B cell (primary cell): ENCODE measurements at regions not wholly inside any gene's neighbourhood (a gene's known extent, or its start where the extent isn't known, plus 50 kb on each side); places are given as distances from the start of the nearest gene placed in this dataset.

ENCODE experiments used
- ATAC-seq: fragments of 200-7000 bp; cut with Tn5 transposase; one replicate; pipeline ENCODE4 v1.10.0; 2021; ENCODE audit warnings: low read depth, mild to moderate bottlenecking, moderate number of reproducible peaks, moderate library complexity
- CTCF ChIA-PET: fragments of 350-600 bp; sonication (Branson Sonifier 250); formaldehyde crosslinking; loops from one replicate; lab custom pipeline; 2021; ENCODE audit warnings: antibody characterized with exemption, inconsistent platforms; lab: Charles Lee
- POLR2A ChIA-PET: fragments of 350-600 bp; sonication (Branson Sonifier 250); formaldehyde crosslinking; loops from one replicate; lab custom pipeline; 2021; ENCODE audit warnings: antibody characterized with exemption; lab: Charles Lee
- DNase-seq: peaks from one replicate; pipeline ENCODE4 v3.0.0; 2013
- H2AFZ ChIP-seq: 2 replicates; pipeline ENCODE4 v1.6.1; 2012; ENCODE audit warnings: mild to moderate bottlenecking, low read depth, low read length; ENCODE audit not compliant: insufficient read depth, poor library complexity, severe bottlenecking
- H3K27ac ChIP-seq, 2 donors: 1 replicate in 1 of 2; 2 replicates in 1 of 2; pipeline ENCODE4 v1.5.1; 2012 to 2013; ENCODE audit warnings: low read length in 2 of 2, mild to moderate bottlenecking in 2 of 2, moderate library complexity in 1 of 2
- H3K27me3 ChIP-seq, 4 experiments: fragments of 200-600 bp in 1 of 4; sonication (generic) in 1 of 4; replicated peaks in 1 of 4; 1 replicate in 2 of 4; 2 replicates in 2 of 4; pipeline versions ENCODE4 v1.6.1 to v1.7.0; 2013 to 2016; ENCODE audit warnings: low read length in 3 of 4, mild to moderate bottlenecking in 2 of 4, mixed read lengths in 1 of 4, moderate library complexity in 1 of 4; ENCODE audit not compliant: insufficient read depth in 4 of 4, control insufficient read depth in 3 of 4; ENCODE audit errors: control extremely low read depth in 1 of 4
- H3K36me3 ChIP-seq, 2 experiments: replicated peaks in 1 of 2; 1 replicate in 1 of 2; 2 replicates in 1 of 2; pipeline versions ENCODE4 v1.6.1 to v1.7.1; 2013; ENCODE audit warnings: low read length in 1 of 2; ENCODE audit not compliant: insufficient read depth in 2 of 2, control insufficient read depth in 1 of 2; ENCODE audit errors: control extremely low read depth in 1 of 2, extremely low read depth in 1 of 2
- H3K4me1 ChIP-seq, 2 donors: fragments of 200-600 bp in 1 of 2; sonication (generic) in 1 of 2; 1 replicate in 1 of 2; 2 replicates in 1 of 2; pipeline versions ENCODE4 v1.5.1 to v1.6.1; 2013 to 2017; ENCODE audit warnings: low read length in 2 of 2; ENCODE audit not compliant: control insufficient read depth in 2 of 2, insufficient read depth in 2 of 2
- H3K4me2 ChIP-seq: replicated peaks from 2 replicates; pipeline ENCODE3; 2012; ENCODE audit warnings: mild to moderate bottlenecking, low read depth, low read length; ENCODE audit not compliant: poor library complexity, severe bottlenecking
- H3K4me3 ChIP-seq, 5 experiments: fragments of 200-600 bp in 1 of 5; sonication (generic) in 1 of 5; 1 replicate in 3 of 5; 2 replicates in 2 of 5; pipeline versions ENCODE4 v1.5.1 to v1.7.0; 2011 to 2016; ENCODE audit warnings: low read length in 4 of 5, mild to moderate bottlenecking in 4 of 5, low read depth in 2 of 5, control low read depth in 1 of 5, moderate library complexity in 1 of 5; ENCODE audit not compliant: insufficient read depth in 1 of 5; ENCODE audit errors: control extremely low read depth in 1 of 5, extremely low read depth in 1 of 5
- H3K79me2 ChIP-seq: fragments of 200-600 bp; sonication (generic); one replicate; pipeline ENCODE4 v1.6.0; 2016; ENCODE audit warnings: low read length; ENCODE audit not compliant: control insufficient read depth, insufficient read depth
- H3K9ac ChIP-seq: fragments of 200-600 bp; sonication (generic); 2 replicates; pipeline ENCODE4 v1.6.1; 2017; ENCODE audit warnings: mild to moderate bottlenecking, low read length, moderate library complexity
- H3K9me3 ChIP-seq, 3 donors: one replicate each; pipeline versions ENCODE4 v1.6.1 to v1.7.1; 2013; ENCODE audit warnings: low read length in 2 of 3; ENCODE audit not compliant: control insufficient read depth in 2 of 3, insufficient read depth in 1 of 3; ENCODE audit errors: control extremely low read depth in 1 of 3
- H4K20me1 ChIP-seq: 2 replicates; pipeline ENCODE4 v1.6.0; 2012; ENCODE audit warnings: mild to moderate bottlenecking, low read length; ENCODE audit not compliant: insufficient read depth, control insufficient read depth, poor library complexity, severe bottlenecking
- H3K27ac Mint-ChIP-seq: one replicate; pipeline ENCODE4 v1.8.0; 2021; ENCODE audit warnings: mixed read lengths
- H3K27me3 Mint-ChIP-seq: one replicate; pipeline ENCODE4 v1.8.0; 2021; ENCODE audit warnings: mixed read lengths
- H3K4me1 Mint-ChIP-seq: one replicate; pipeline ENCODE4 v1.8.0; 2021; ENCODE audit warnings: mixed read lengths
- H3K4me3 Mint-ChIP-seq: one replicate; pipeline ENCODE4 v1.8.0; 2021; ENCODE audit warnings: mixed read lengths
- H3K9me3 Mint-ChIP-seq: one replicate; pipeline ENCODE4 v1.8.0; 2022; ENCODE audit warnings: mixed read lengths; ENCODE audit not compliant: insufficient read depth
- EZH2 ChIP-seq: IDR thresholded peaks from 2 replicates; pipeline ENCODE4 v1.6.1; 2012; ENCODE audit warnings: borderline replicate concordance, low read depth, mild to moderate bottlenecking, moderate library complexity, low read length; ENCODE audit not compliant: insufficient read depth, poor library complexity, severe bottlenecking
- WGBS: methylation state at CpG from one replicate; pipeline ENCODE4 v1.1.5; 2013; ENCODE audit warnings: missing lambda C conversion rate; ENCODE audit not compliant: insufficient coverage; 5-methylcytosine and 5-hydroxymethylcytosine counted together
- intact Hi-C: fragments of 100-400 bp; cut with micrococcal nuclease; formaldehyde crosslinking; loops from one replicate; pipeline ENCODE4 v1.10.0; 2022
- TF ChIP-seq, protein P1 (sequence below): fragments of 200-600 bp; IDR thresholded peaks from one replicate; pipeline ENCODE4 v1.8.0; 2022; ENCODE audit warnings: antibody characterized with exemption, mild to moderate bottlenecking

DNA sequence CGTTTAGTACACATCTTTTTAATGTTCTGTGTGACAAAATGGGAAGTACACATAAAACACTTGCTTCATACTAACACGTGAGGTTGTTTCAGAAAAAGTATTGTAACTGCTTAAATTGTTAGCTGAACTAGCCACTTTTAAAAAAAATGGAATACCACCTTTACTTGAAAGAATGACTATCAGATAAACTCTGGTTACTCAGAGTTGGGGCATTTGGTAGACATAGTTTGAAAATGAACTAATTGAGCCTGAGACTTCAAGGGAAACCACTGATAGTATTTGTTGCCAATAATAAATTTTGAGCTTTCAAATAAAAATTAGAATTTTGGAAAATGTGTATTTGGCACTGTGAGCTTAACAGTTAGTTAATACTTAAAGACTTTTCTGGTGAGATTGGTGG is 103.0 kb upstream of the FBXO11 start:
- ChIA-PET CTCF (no interaction called here), POLR2A (no interaction called here)
- no peak overlapping the region for H3K4me2 ChIP-seq
- intact Hi-C loops = no loop called here
- no CpG with 5 or more reads among the region's 2 CpGs for WGBS
- peaks cover 4% of the 10 kb centered on the region for H3K27me3 Mint-ChIP-seq
- H3K9me3 ChIP-seq = no peaks in the 10 kb centered on the region
- no peak overlapping the region for H3K9ac ChIP-seq
- H4K20me1 ChIP-seq = no peaks in the 10 kb centered on the region
- H3K9me3 Mint-ChIP-seq = no peaks in the 10 kb centered on the region
- no peak overlapping the region for H3K27ac ChIP-seq
- no peaks in the 10 kb centered on the region for H3K36me3 ChIP-seq
- no peaks in the 10 kb centered on the region for H3K4me1 ChIP-seq
- no peak for DNase-seq
- no peak overlapping the region for H3K27ac Mint-ChIP-seq
- no peaks in the 10 kb centered on the region for H3K79me2 ChIP-seq
- no peaks in the 10 kb centered on the region for H3K4me1 Mint-ChIP-seq
- no peak for ATAC-seq
- no peak overlapping the region for H3K4me3 ChIP-seq
- no peak overlapping the region for H3K4me3 Mint-ChIP-seq
- peaks cover 0 to 5% (median 0%) of the 10 kb centered on the region in 4 experiments for H3K27me3 ChIP-seq
- TF ChIP-seq EZH2 = no peak
- TF ChIP-seq, protein P1, sequence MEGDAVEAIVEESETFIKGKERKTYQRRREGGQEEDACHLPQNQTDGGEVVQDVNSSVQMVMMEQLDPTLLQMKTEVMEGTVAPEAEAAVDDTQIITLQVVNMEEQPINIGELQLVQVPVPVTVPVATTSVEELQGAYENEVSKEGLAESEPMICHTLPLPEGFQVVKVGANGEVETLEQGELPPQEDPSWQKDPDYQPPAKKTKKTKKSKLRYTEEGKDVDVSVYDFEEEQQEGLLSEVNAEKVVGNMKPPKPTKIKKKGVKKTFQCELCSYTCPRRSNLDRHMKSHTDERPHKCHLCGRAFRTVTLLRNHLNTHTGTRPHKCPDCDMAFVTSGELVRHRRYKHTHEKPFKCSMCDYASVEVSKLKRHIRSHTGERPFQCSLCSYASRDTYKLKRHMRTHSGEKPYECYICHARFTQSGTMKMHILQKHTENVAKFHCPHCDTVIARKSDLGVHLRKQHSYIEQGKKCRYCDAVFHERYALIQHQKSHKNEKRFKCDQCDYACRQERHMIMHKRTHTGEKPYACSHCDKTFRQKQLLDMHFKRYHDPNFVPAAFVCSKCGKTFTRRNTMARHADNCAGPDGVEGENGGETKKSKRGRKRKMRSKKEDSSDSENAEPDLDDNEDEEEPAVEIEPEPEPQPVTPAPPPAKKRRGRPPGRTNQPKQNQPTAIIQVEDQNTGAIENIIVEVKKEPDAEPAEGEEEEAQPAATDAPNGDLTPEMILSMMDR = no peak
- no peak overlapping the region for H2AFZ ChIP-seq

DNA sequence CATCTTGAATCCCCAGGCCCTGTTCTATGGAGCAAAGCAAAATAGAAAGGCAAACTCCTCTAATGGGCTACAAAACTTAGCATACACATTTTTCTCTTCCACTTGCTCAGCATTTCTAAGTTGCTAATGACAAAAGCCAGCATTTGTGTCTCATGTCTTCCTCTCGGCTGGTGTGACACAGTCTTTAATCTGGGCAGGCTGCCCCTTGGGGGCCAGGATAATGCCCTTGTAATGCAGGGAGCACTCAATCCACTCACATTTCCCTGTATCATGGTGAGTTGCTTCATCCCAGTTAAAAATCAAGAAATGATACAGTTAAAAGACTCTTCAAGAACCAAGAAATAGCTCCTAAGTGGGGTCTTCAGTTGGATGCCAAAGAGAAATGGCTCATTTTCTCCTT is 109.1 kb upstream of the FBXO11 start:
- Mint-ChIP-seq H3K27me3 (peaks cover 18% of the 10 kb centered on the region), H3K4me1 (no peaks in the 10 kb centered on the region), H3K9me3 (peaks cover 3% of the 10 kb centered on the region), H3K27ac (no peak overlapping the region), H3K4me3 (no peak overlapping the region)
- Histone ChIP-seq H3K27ac (no peak overlapping the region), H3K36me3 (no peaks in the 10 kb centered on the region), H3K27me3 (peaks cover 0 to 5% (median 0%) of the 10 kb centered on the region in 4 experiments), H3K9me3 (peaks cover 0 to 10% (median 5%) of the 10 kb centered on the region in 3 donors), H3K79me2 (no peaks in the 10 kb centered on the region), H3K4me1 (no peaks in the 10 kb centered on the region), H3K4me2 (no peak overlapping the region), H3K9ac (no peak overlapping the region), H3K4me3 (no peak overlapping the region), H4K20me1 (no peaks in the 10 kb centered on the region), H2AFZ (no peak overlapping the region)
- TF ChIP-seq, protein P1 = no peak
- no peak for TF ChIP-seq EZH2
- POLR2A ChIA-PET = no interaction called here
- intact Hi-C loops = no loop called here
- ATAC-seq (no peak), DNase-seq (no peak)
- 88% methylated on average over 1 of the region's 1 CpG for WGBS
- CTCF ChIA-PET = no interaction called here
